ENCODE measurements at regions not wholly inside any gene's neighbourhood (a gene's known extent, or its start where the extent isn't known, plus 50 kb on each side); places are given as distances from the start of the nearest gene placed in this dataset.

- TF ChIP-seq, protein P1, sequence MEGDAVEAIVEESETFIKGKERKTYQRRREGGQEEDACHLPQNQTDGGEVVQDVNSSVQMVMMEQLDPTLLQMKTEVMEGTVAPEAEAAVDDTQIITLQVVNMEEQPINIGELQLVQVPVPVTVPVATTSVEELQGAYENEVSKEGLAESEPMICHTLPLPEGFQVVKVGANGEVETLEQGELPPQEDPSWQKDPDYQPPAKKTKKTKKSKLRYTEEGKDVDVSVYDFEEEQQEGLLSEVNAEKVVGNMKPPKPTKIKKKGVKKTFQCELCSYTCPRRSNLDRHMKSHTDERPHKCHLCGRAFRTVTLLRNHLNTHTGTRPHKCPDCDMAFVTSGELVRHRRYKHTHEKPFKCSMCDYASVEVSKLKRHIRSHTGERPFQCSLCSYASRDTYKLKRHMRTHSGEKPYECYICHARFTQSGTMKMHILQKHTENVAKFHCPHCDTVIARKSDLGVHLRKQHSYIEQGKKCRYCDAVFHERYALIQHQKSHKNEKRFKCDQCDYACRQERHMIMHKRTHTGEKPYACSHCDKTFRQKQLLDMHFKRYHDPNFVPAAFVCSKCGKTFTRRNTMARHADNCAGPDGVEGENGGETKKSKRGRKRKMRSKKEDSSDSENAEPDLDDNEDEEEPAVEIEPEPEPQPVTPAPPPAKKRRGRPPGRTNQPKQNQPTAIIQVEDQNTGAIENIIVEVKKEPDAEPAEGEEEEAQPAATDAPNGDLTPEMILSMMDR (IDR thresholded peaks at IDR 0.05), result no peak
- TF ChIP-seq POLR2A (IDR thresholded peaks at IDR 0.05), result no peak
Measured at GRCh38 chr7:79979437-79979836, 155.2 kb upstream of the GNAI1 start.

All from Peyer's patch (tissue), 4 donors.